Osteocyte (in vitro differentiated cells): ENCODE measurements at regions not wholly inside any gene's neighbourhood (a gene's known extent, or its start where the extent isn't known, plus 50 kb on each side); places are given as distances from the start of the nearest gene placed in this dataset.

Experiments used
- DNase-seq: peaks from one replicate; pipeline ENCODE4 v3.0.0; 2021; ENCODE audit warnings: mixed read lengths; ENCODE audit not compliant: unreplicated experiment; ENCODE audit errors: extremely low spot score
- H3K27ac Mint-ChIP-seq: one replicate; pipeline ENCODE4 v1.8.0; 2021; ENCODE audit warnings: mild to moderate bottlenecking, mixed read lengths; ENCODE audit not compliant: unreplicated experiment
- H3K27me3 Mint-ChIP-seq: one replicate; pipeline ENCODE4 v1.8.0; 2021; ENCODE audit warnings: mixed read lengths; ENCODE audit not compliant: unreplicated experiment
- H3K36me3 Mint-ChIP-seq: one replicate; pipeline ENCODE4 v1.8.0; 2021; ENCODE audit warnings: mixed read lengths; ENCODE audit not compliant: unreplicated experiment
- H3K4me1 Mint-ChIP-seq: one replicate; pipeline ENCODE4 v1.8.0; 2021; ENCODE audit warnings: mixed read lengths; ENCODE audit not compliant: unreplicated experiment
- H3K4me3 Mint-ChIP-seq: one replicate; pipeline ENCODE4 v1.8.0; 2021; ENCODE audit warnings: mild to moderate bottlenecking, moderate library complexity, mixed read lengths; ENCODE audit not compliant: unreplicated experiment
- H3K9me3 Mint-ChIP-seq: one replicate; pipeline ENCODE4 v1.8.0; 2021; ENCODE audit warnings: mixed read lengths; ENCODE audit not compliant: unreplicated experiment
- TF ChIP-seq, protein P1 (sequence below): fragments of 200-600 bp; sonication (generic); IDR thresholded peaks from 2 replicates; pipeline ENCODE4 v1.5.0; 2021; ENCODE audit warnings: antibody characterized with exemption, mild to moderate bottlenecking, moderate library complexity

DNA sequence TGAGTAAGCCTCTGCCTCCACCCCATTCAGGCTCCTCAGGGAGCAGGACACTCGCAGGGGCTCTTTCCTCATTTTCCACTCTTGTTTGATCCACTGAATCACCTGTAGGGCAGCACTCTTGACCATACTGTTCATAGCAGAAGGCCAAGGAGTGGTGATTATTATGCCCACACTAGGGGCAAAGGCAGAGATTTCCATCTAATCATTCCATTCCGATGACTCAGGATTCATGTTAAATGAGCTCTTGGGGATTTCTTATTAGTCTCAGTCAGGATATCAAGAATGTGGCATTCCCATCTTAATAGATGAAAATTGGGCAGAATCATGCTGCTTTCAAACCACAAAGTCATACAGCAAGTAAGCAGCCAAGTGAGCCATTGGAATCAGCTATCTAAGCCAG, 101.9 kb upstream of the MOCS1 start:
- H3K27me3 Mint-ChIP-seq: no peaks in the 10 kb centered on the region
- H3K27ac Mint-ChIP-seq: no peak overlapping the region
- no peaks in the 10 kb centered on the region for H3K9me3 Mint-ChIP-seq
- H3K36me3 Mint-ChIP-seq: no peaks in the 10 kb centered on the region
- TF ChIP-seq, protein P1, sequence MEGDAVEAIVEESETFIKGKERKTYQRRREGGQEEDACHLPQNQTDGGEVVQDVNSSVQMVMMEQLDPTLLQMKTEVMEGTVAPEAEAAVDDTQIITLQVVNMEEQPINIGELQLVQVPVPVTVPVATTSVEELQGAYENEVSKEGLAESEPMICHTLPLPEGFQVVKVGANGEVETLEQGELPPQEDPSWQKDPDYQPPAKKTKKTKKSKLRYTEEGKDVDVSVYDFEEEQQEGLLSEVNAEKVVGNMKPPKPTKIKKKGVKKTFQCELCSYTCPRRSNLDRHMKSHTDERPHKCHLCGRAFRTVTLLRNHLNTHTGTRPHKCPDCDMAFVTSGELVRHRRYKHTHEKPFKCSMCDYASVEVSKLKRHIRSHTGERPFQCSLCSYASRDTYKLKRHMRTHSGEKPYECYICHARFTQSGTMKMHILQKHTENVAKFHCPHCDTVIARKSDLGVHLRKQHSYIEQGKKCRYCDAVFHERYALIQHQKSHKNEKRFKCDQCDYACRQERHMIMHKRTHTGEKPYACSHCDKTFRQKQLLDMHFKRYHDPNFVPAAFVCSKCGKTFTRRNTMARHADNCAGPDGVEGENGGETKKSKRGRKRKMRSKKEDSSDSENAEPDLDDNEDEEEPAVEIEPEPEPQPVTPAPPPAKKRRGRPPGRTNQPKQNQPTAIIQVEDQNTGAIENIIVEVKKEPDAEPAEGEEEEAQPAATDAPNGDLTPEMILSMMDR: no peak
- no peaks in the 10 kb centered on the region for H3K4me1 Mint-ChIP-seq
- no peak for DNase-seq
- H3K4me3 Mint-ChIP-seq: no peak overlapping the region

DNA sequence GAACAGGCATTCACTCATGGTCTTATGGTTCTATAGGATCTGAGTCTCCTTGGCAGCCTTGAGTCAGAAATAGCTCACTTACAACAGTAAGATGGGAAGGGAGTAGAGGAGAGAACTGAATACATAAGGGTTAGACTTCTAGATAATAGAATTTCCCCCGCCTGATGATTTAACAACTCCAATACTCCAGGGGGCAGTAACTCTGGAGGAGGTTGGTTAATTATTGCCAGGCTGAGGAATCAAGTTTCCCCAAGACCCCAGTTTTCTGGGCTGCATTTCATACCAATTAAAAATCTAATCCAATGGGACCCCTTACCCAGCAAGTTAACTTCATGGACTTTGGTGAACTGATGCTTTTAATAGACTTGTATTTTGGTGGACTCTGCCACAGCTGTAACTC, 94.2 kb upstream of the MOCS1 start:
- DNase-seq: no peak
- Mint-ChIP-seq H3K27me3 (peaks cover 5% of the 10 kb centered on the region), H3K36me3 (no peaks in the 10 kb centered on the region), H3K9me3 (no peaks in the 10 kb centered on the region), H3K27ac (no peak overlapping the region), H3K4me1 (no peaks in the 10 kb centered on the region), H3K4me3 (no peak overlapping the region)
- TF ChIP-seq, protein P1: no peak

DNA sequence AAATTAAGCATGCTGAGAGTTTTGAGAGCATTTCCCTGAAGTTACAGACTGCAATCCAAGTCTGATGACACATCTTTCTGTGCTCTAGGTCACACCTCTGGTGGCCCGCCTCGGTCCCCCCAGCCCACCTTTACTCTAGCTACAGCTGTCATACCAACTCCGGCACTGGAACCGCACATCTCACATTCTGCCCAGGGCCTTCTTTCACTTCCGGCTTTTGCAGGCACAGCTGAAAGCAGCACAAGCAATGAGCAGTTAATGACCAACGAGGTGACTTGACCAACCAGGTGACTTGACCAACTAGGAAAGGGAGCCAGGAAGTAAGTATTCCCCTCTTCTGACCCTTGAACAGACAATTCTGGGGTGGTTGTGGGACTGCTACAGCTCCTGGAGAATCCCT, 88.6 kb upstream of the MOCS1 start:
- H3K27ac Mint-ChIP-seq: no peak overlapping the region
- no peak overlapping the region for H3K4me3 Mint-ChIP-seq
- no peaks in the 10 kb centered on the region for H3K36me3 Mint-ChIP-seq
- H3K4me1 Mint-ChIP-seq: no peaks in the 10 kb centered on the region
- H3K9me3 Mint-ChIP-seq: peaks cover 7% of the 10 kb centered on the region
- TF ChIP-seq, protein P1: no peak
- H3K27me3 Mint-ChIP-seq: peaks cover 5% of the 10 kb centered on the region
- no peak for DNase-seq

DNA sequence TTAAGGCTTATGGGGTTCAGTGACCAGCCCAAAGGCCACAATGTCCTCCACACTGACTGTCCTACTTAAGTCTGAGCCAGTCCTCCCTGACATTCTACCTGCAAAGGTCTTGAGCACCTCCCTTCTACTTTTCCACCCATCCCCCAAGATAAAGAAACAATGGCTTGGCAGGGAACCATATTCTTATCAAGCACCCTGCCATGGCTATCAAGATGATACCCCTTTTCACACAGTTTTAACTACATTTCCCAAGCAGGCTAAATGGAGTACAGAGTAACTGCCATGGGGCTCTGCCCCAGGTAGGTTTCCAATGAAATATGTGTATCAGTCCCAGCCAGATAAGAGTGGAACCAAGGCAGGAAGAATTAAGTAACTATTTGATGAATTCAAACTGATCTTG, 85.9 kb upstream of the MOCS1 start:
- Mint-ChIP-seq H3K4me1 (no peaks in the 10 kb centered on the region), H3K27ac (no peak overlapping the region), H3K36me3 (no peaks in the 10 kb centered on the region), H3K4me3 (no peak overlapping the region), H3K9me3 (peaks cover 7% of the 10 kb centered on the region), H3K27me3 (peaks cover 2% of the 10 kb centered on the region)
- TF ChIP-seq, protein P1: no peak
- DNase-seq: no peak

DNA sequence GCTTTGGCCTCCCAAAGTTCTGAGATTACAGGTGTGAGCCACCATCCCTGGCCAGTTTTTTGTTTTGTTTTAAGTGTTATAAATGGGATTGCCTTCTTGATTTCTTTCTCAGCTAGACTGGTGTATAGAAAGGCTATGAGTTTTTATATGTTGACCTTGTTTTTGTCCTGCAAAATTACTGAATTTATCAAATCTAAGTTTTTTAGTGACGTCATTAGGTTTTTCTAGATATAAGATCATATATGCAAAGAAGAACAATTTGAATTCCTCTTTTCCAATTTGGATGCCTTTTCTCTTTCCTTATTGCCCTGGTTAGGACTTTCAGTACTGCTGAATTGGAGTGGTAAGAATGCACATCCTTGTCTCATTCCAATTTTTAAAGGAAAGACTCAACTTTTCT, 81.3 kb upstream of the MOCS1 start:
- DNase-seq: no peak
- TF ChIP-seq, protein P1: no peak
- Mint-ChIP-seq H3K4me1 (no peaks in the 10 kb centered on the region), H3K9me3 (peaks cover 7% of the 10 kb centered on the region), H3K27ac (no peak overlapping the region), H3K36me3 (no peaks in the 10 kb centered on the region), H3K4me3 (no peak overlapping the region), H3K27me3 (peaks cover 9% of the 10 kb centered on the region)
